ENCODE measurements at regions not wholly inside any gene's neighbourhood (a gene's known extent, or its start where the extent isn't known, plus 50 kb on each side); places are given as distances from the start of the nearest gene placed in this dataset.

- no CpG with 5 or more reads among the region's 2 CpGs for WGBS (ENCODE audit: extremely low coverage, insufficient read length, low lambda C conversion rate)
- Histone ChIP-seq H3T11ph (ENCODE audit: low read length) (no peak overlapping the region), H4K8ac (replicated peaks; ENCODE audit: insufficient read length, low read depth, low read length) (no peak overlapping the region), H3K56ac (ENCODE audit: insufficient read length, low read depth, low read length) (no peak overlapping the region), H2BK12ac (ENCODE audit: insufficient read length, low read depth, low read length) (no peak overlapping the region), H2BK20ac (ENCODE audit: low read depth, low read length, poor library complexity, severe bottlenecking) (no peak overlapping the region), H3K18ac (ENCODE audit: insufficient read length, low read depth, low read length) (no peak overlapping the region), H3K79me2 (ENCODE audit: insufficient read depth, low read length) (no peaks in the 10 kb centered on the region), H3K27ac (ENCODE audit: insufficient read length, low read depth, low read length) (no peak overlapping the region), H4K5ac (ENCODE audit: insufficient read length, low read depth, low read length) (no peak overlapping the region), H3K23ac (ENCODE audit: insufficient read length, low read depth, low read length) (no peak overlapping the region), H3K4me2 (ENCODE audit: insufficient read depth, insufficient read length, low read length) (no peak overlapping the region), H3K4ac (ENCODE audit: low read depth, low read length) (no peak overlapping the region), H3K9me3 (ENCODE audit: control insufficient read depth, low read depth, low read length) (no peaks in the 10 kb centered on the region), H4K91ac (ENCODE audit: insufficient read length, low read depth, low read length) (no peak overlapping the region), H2AK5ac (ENCODE audit: insufficient read length, low read length) (no peak overlapping the region), H3K4me1 (ENCODE audit: insufficient read depth, low read length) (no peaks in the 10 kb centered on the region), H2AFZ (ENCODE audit: low read length) (no peak overlapping the region), H3K79me1 (ENCODE audit: insufficient read depth, low read depth, low read length, poor library complexity, severe bottlenecking) (no peaks in the 10 kb centered on the region), H2BK15ac (ENCODE audit: low read depth, low read length) (no peak overlapping the region), H3K9ac (ENCODE audit: extremely low read depth, insufficient read length, low read length) (no peak overlapping the region), H2BK120ac (ENCODE audit: low read depth, low read length, poor library complexity, severe bottlenecking) (no peak overlapping the region), H3K14ac (ENCODE audit: insufficient read depth, low read length) (no peak overlapping the region), H3K23me2 (ENCODE audit: insufficient read length, low read depth, low read length, poor library complexity, severe bottlenecking) (peaks cover 2% of the 10 kb centered on the region), H2BK5ac (ENCODE audit: insufficient read length, low read length) (no peak overlapping the region), H4K20me1 (ENCODE audit: control insufficient read depth, insufficient read depth, insufficient read length) (no peaks in the 10 kb centered on the region), H3K27me3 (ENCODE audit: insufficient read depth, low read length) (no peaks in the 10 kb centered on the region)
- Mint-ChIP-seq H3K27me3 (ENCODE audit: low read depth) (no peaks in the 10 kb centered on the region), H3K27ac (no peak overlapping the region), H3K9me3 (no peaks in the 10 kb centered on the region), H3K4me1 (peaks cover 3 to 5% of the 10 kb centered on the region in 2 experiments), H3K4me3 (no peak overlapping the region), H3K36me3 (ENCODE audit: insufficient read depth in 1 of 3, low read depth in 3 of 3) (no peaks in the 10 kb centered on the region)
- TF ChIP-seq CTCF (conservative IDR thresholded peaks at IDR 0.05), result no peak
- no peak for DNase-seq
These were observed 335.2 kb upstream of the NPSR1 start for GRCh38 chr7:34322841-34323240.

Data from H9 (cell line).